HG02970 (cell line): ENCODE measurements at regions not wholly inside any gene's neighbourhood (a gene's known extent, or its start where the extent isn't known, plus 50 kb on each side); places are given as distances from the start of the nearest gene placed in this dataset.
"Not testable (repeated sequence)": the region's sequence is repeated elsewhere in the genome, so short reads cannot be mapped to it uniquely, and the experiment has no call there.

Experiments used
- ATAC-seq: cut with Tn5 transposase; IDR thresholded peaks from one replicate; pipeline ENCODE4 v1.9.1; 2021; ENCODE audit warnings: mild to moderate bottlenecking, moderate library complexity, moderate number of reproducible peaks; ENCODE audit not compliant: unreplicated experiment, low FRiP score

- ATAC-seq: no peak
Observed at GRCh38 chr3:194877291-194878119, 191.8 kb downstream of the FAM43A start.

DNA sequence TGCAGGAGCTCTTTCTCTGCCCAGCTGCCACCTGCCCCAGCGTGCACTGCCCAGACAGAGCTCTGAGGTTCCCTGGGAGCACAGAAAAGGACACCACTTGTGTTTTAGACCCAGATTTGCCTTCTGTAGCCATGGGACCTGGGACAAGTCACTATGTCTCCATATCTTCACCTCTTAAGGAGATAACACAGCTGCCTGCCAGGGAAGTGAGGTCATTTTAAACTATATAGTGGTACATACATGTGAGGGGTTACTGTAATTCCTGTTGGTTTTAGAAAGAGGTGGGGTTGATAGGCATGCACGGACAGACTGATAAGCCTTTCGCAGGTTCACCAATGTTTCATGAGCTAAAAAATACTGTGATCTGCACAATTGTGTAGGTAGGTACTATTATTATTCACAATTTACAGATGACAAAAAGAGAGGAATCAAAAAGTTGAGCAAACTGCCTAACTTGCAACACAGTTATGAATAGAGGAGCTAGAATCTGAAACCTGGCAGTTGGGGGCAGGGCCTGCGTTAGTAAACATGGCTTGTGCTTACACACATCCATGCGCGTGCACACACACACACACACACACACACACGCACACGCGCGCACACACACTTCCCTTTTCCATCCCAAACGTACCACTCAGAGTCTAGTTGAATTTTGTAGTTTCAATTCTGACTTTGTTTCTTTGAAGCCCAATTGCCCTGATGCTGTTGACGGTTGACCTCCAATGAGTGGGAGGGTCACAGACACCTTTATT lies 193.6 kb downstream of the FAM43A start:
- ATAC-seq: no peak

DNA sequence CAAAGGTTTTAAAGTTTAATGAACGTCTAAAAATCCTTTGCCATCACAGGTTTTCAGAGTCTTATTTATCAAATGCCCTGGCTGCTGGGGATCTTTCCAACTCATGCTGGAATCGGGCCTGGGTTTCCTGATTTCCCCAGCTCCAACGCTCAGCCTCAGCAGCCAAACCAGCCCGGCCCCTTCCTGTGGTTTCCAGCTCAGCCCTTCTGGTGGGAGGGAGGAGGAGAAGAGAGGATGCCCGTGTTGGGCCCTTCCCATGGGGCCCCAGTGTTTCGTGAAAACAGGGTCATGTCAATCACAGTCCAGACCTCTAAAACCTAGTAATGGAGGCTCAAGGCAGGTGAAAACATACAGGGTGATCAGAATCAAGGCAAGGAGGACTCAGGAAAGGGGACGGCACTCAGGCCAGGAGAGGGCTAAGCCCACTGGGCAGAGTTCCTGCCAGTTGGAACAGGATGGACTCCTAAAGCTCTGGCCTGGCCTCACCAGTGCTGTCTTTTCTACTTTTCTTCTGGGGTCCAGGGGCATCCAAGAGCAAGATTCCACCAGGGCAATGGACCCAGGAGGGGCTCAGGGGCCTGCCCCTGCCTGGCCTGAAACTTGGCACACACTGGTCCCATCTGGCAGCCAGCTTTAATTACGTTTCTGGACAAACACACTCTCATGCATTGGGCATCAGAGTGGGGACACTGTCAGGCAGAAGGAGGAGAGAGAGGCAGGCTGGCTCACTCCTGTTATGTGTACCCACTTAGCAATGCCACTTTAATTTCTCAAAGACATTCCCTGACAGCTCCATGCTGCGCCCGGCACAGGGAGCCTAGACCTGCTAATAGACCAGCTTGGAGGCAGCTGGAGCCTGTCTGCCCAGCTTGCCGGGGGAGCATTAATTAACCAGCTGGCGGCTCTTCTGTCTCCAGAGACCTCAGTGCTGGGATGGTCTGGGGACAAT lies 194.6 kb downstream of the FAM43A start:
- ATAC-seq: no peak

DNA sequence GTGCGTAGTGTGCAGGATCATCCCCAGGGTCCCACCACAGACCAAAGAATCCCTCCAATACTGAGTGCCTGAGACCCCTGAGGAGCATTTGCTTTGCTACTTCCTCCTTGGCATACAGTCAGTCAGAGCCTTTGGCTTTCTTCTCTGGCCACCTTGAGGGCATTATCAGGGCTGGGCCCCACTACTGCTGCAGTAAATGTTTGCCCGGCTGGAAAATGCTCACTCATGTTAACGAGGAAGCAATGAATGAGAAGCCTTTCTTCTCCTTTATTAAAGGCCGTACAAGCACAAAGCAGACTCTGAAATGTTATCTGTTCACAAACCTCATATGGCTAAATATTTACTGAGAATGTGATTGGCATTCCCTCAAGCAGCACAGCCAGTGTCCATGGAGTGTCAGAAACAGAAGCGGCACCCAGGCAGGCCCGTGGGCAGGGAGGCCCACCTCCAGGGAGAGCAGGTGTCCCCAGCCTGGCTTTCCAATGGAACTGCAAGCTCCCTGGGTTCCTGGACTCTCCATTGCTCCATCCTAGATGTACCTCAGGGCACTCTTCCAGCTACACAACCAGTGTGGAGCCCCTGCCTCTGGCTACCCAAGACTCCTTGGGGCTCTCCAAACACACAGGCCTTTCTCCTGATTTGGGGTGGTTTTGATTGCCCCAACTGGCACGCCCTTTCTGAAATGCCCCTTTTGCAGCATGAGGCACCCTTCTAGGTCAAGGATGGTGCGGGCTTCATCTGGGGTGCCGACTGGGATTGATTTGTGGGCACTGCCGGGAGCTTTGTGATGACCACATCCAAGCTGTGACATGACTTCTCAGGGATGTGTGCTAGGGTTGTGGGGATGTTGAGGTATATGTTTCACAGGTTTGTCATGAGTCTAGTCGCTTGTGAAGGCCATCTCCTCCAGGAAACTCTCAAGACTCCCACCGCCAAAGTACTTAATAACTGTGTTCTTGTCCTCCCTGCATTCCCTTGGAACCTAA lies 195.6 kb downstream of the FAM43A start:
- no peak for ATAC-seq

DNA sequence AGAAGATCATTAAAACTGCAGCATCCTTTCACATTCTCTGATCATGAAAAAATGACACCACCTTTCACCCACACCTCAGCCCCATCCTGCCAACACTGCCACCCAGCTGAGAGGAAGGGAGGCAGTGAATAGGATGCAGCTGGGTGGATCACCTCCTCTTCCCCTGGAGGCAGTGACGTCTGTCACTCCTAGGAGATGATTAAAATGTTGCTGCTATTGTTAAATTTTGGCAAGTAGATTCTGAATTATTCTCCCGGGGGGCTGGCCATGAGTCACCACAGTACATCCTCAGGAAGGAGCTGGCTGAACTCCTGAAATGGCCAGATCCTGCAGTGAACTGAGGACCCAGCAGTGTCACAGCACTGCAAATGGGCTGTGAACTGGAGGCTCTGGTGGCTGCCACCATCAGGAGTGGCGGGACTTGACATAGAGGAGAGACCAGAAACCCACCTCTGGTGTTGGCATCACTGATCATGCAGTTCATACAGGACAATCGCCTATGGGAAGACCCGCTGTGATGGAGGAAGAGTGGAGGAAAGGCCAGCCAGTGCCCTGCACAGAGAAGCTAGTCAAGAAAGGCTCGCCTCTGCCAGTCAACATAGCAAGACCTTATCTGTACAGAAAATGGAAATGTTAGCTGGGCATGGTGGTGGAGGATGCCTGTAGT lies 199.1 kb downstream of the FAM43A start:
- no peak for ATAC-seq

- ATAC-seq: no peak
Observed at GRCh38 chr3:194885766-194886165, 200.1 kb downstream of the FAM43A start.

DNA sequence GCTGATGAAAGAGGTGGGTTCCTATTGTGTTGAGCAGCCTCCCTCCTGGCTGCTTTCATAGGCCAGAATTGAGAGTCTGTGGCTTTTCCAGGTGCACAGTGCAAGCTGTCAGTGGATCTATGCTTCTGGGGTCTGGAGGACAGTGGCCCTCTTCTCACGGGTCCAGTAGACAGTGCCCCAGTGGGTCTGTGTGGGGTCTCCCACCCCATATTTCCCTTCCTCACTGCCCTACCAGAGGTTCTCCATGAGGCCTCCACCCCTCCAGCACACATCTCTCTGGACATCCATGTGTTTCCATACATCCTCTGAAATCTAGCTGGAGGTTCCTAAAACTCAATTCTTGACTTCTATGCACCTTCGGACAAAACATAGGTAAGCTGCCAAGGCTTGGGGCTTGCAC lies 201.2 kb downstream of the FAM43A start:
- no peak for ATAC-seq

DNA sequence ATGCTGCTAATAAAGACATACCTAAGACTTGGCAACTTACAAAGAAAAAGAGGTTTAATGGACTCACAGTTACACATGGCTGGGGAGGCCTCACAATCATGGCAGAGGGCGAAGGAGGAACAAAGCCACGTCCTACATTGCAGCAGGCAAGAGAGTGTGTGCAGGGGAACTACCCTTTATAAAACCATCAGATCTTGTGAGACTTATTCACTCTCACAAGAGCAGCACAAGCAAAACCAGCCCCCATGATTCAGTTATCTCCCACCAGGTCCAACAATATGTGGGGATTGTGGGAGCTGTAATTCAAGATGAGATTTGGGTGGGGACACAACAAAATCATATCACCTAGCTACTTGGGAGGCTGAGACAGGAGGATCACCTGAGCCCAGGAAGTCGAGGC lies 202.4 kb downstream of the FAM43A start:
- ATAC-seq: not testable (repeated sequence)

DNA sequence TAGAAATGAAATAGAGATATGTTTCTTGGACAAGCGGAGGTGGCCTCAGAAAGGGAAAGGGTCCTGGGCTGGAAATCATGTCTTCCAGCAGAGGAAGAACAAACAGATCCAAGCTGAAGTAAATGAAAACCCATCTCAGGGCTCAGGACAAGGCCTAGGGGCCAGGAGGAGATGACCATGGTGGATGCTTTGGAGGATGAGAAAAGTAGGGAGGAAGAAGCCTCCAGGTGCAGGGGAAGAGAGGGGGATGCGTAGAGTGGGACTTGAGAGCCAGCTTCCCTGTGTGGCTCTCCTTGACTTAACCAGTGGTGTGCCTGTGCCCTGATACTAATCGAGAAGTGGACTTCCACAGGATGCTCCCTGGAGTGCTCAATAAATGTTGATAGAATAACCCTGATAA lies 203.2 kb downstream of the FAM43A start:
- ATAC-seq: no peak

DNA sequence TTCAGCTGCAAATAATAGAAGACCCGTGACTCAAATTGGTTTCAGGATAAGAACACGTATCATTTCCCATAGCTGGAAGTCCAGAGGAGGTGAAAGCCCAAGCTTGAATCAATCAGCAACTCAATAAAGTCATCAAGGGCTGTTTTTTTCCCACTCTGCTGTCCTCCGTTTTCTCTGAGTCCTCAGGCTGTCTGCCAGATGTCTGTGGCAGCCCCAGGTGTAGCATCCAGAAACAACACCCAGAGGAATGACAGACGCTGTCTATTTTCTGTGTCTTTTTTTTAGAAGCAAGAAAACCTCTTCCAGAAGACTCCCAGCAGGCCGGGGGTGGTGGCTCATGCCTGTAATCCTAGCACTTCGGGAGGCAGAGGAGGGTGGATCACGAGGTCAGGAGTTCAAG lies 204.4 kb downstream of the FAM43A start:
- ATAC-seq: no peak

- no peak for ATAC-seq
Observed at GRCh38 chr3:194893121-194893987, 207.7 kb downstream of the FAM43A start.

DNA sequence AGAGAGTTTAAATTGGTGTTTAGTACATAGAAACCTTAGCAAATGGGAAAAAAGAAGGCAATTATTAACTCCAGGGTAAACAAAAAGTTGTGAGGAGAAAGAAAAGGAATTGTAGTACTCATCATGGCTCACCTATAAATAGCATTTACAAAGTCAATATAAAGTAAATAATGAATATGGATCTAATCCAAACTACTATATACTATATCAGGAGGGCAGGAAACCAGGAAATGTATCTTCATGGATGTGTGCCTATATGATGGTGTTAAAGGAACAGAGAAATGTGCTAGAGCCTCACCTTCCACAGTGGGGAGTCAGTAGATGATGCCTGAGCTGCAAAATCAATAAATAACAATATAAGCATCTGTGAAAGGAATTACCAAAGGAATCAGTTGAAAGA lies 208.9 kb downstream of the FAM43A start:
- no peak for ATAC-seq

- ATAC-seq: no peak
Observed at GRCh38 chr3:194900854-194901522, 215.3 kb downstream of the FAM43A start.

DNA sequence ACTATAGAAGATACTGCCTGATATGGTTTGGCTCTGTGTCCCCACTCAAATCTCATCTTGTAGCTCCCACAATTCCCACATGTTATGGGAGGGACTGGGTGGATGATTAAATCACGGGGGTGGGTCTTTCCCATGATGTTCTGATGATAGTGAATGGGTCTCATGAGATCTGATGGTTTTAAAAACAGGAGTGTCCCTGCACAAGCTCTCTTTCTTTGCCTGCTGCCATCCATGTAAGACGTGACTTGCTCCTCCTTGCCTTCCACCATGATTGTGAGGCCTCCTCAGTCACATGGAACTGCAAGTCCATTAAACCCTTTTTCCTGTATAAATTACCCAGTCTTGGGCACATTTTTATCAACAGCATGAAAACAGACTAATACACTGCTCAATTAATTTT lies 217.8 kb downstream of the FAM43A start:
- not testable (repeated sequence) for ATAC-seq

- not testable (repeated sequence) for ATAC-seq
Observed at GRCh38 chr3:194904999-194905398, 219.3 kb downstream of the FAM43A start.

DNA sequence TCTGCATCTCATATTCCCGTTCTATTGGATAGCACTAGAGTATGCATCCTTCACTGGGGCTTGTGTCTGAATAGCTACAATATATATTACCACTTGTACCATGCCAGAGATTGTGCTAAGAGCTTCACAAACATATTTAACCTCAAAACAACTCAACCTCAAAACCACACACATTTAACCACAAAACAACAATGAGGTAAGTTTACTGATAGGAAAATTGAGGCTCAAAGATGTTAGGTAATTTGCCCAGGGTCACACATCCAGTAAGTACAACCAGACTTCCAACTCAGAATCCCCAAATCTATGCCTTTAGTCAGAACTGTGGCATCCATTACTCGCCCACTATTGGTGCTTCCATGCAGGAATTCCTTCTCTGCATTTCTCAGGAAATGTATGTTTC lies 220.0 kb downstream of the FAM43A start:
- ATAC-seq: no peak

DNA sequence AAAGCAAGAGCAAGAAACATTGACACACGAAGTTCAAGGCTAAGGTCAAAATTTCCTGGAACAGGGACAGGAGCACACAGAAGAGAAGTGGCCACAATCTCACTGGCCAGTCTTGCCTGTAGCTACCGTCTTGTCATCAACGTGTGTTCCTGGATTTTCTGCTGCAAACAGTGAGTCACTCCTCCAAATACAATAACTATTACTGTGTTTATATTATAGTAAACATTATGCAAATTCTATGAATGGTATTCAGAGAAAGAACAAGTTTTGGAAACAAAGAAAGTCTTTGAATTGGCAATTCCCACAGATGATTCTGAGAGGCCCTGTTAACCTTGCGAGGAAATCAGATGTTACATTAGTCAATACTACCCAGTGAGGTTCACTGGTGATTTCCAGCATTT lies 220.5 kb downstream of the FAM43A start:
- no peak for ATAC-seq
